Lower leg skin (tissue), 3 donors: ENCODE measurements at regions not wholly inside any gene's neighbourhood (a gene's known extent, or its start where the extent isn't known, plus 50 kb on each side); places are given as distances from the start of the nearest gene placed in this dataset.

Source experiments
- CTCF ChIP-seq, 3 donors: fragments of 450-650 bp; IDR thresholded peaks; one replicate each; pipeline ENCODE4 v1.5.1; 2016; ENCODE audit warnings: antibody characterized with exemption in 3 of 3, mild to moderate bottlenecking in 3 of 3, moderate library complexity in 2 of 3
- POLR2A ChIP-seq, 2 donors: fragments of 450-650 bp; IDR thresholded peaks; one replicate each; pipeline ENCODE4 v1.6.1; 2016 to 2017; ENCODE audit warnings: antibody characterized with exemption in 2 of 2, mild to moderate bottlenecking in 1 of 2, moderate library complexity in 1 of 2

- TF ChIP-seq CTCF (IDR thresholded peaks at IDR 0.05): no peak
- no peak for TF ChIP-seq POLR2A (IDR thresholded peaks at IDR 0.05)
Observed at GRCh38 chr1:191674626-191675179, 483.6 kb upstream of the RGS18 start.
